GM18526 (cell line): ENCODE measurements at regions not wholly inside any gene's neighbourhood (a gene's known extent, or its start where the extent isn't known, plus 50 kb on each side); places are given as distances from the start of the nearest gene placed in this dataset.

ENCODE experiments used
- POLR2A ChIP-seq: IDR thresholded peaks from 3 replicates; pipeline ENCODE4 v1.6.1; 2011; ENCODE audit not compliant: insufficient read length; ENCODE audit errors: extremely low read depth

DNA sequence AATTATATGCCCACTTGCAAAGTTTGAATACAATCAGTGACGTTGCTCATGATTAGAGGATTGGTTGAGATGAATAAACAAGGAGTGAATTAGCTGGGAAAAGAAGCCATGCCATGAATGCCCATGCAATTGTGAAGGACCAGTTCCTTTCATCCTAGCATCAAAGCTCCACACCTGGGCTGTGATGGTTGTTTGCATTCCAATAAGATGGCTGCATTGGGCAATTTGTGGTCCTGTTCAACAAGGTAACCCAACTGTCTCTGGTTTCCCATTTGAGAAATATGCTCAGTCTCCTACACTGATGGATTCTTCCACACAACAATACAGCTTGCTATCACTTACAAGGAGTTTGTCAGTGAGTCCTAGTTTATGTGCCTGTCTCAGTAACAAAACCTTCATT, 550.2 kb downstream of the STK39 start:
- no peak for TF ChIP-seq POLR2A

DNA sequence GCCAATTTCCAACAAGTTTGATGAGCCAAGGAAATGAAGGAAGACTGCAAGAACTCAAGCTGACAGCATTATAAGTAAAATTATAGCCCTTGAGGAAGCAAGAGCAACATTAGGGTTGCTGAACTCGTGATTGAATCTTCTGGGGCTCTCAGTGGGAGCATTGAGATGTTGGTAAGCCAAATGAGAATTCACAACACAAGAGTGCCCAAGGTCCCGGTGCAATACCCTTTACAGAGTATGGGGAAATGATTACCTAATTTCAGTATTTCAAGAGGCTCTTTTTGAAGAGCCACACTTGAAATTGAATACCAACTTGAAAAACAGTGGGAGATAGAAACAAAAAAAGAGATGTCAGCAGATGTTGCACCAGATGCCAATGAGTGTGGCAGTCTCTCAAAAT, 554.5 kb downstream of the STK39 start:
- TF ChIP-seq POLR2A: no peak

DNA sequence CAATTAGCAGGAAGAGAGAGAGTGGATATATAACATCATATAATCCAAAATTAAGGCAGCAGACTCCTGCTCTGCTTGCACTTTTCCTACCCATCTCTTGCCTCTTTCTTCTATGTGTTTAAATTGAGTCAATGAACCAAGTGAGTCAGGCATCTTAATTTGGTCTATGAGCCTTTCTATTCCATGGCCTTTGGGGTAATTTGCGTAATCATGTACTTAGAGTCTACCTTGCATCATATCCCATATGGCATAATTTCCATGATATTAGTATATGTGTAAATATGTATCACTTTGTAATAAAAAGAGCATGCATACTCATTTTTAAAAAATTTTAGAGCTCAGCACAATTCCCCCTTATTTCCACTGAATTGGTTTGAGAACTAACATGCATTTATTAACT, 555.2 kb downstream of the STK39 start:
- TF ChIP-seq POLR2A: no peak

DNA sequence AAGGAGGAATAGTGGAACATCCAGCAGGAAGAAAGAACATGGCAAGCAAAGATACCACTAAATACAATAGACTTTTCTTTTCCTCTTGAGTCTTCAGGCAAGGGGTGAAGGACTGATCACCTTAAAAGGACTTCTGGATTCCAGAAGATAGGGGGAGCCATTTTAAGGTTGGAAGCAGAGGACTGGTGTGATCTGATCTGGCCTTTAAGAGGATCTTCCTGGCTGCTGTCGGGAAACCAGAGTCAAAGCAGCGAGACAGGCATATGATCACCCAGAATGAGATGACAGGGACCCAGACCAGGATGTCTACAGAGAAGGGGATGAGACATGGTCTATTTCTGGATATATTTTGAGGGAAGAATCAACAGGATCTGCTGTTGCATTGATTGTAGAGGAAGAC, 558.0 kb downstream of the STK39 start:
- TF ChIP-seq POLR2A: no peak

DNA sequence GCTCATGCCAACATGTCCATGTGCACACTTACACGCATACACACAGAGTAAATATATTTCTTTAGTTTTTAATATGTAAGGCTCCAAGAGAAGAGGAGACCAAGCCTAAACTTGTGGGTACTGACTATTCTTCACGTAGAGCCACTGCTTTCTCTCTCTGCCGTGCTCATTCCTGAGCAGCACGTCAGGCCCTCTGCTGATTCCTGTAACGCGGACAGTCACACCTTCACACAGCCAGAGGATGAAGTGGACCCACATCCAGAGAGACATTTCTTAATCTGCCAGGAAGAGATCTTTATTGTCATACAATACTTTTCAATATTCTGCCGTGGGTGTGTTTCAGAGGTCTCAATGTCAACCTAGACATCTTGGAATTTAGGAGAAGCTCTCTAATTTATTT, 560.7 kb downstream of the STK39 start:
- no peak for TF ChIP-seq POLR2A

DNA sequence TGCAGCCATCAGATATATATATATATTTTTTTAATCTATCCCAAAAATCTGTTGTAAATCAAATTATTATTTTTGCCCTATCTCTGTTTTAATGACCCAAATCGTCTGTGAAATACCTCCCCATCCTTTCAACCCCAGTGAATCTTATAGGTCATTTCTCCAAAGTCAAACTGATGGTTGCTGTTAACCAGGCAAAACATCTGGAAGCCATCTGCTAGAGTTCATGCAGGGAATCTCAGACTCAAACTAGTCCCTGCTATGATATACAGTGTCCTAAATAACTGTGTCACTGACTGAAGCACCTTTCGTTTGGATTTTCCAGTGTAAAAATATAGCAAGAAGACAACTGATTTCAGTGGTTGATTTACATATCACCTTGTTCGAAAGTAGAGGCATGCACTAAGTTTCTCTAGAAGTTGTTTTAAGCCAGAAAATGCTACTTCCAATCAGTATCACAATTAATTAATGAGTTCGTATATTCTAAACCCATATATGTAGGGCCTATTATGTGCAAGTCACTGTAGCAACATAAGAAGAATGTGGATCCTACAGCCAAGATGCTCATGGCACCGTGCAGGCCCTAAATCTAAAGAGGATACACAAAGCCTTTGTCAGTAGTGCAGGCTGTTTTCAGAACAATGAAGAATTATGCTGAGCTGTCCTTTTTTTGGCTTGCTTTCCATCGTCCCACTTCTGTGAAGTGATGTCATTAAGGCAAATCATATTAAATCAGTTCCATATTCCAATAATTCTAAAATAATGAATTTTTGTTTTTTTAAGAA, 566.0 kb downstream of the STK39 start:
- no peak for TF ChIP-seq POLR2A

DNA sequence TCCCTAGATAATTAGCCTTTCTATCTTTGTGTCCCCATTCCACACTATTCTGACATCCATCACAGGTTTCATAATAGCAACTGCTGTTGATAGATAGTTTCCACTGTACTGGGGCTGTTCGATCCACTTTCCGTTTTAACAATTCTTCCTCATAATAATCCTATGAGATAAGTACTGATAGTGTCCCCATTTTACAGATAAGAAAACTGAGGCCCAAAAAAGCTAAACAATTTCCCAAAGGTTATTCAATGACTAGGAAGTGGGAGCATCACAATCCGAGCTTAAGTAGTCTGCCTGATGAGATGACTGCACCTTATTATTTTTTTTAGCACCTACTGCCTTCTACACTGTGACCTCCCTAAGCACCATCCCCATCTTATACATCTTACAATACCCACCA, 569.2 kb downstream of the STK39 start:
- no peak for TF ChIP-seq POLR2A

DNA sequence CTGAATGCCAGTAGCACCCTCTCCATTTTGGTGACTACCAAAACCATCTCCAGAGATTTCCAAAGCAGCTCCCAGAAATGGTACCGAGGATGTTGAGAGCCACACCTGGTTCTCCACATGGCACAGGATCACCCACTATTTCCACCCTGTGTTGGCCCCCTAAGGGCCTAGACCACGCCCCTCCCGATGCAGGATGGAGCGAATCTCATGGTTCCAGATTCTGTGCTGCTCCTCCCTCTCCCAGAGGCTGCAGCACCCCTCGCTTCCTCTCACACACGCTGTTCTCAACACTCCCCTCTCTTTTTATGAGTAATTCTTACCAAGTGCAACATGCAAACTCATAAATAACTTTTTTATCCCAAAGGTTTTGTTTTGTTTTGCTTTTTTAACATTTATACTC, 571.5 kb downstream of the STK39 start:
- no peak for TF ChIP-seq POLR2A

DNA sequence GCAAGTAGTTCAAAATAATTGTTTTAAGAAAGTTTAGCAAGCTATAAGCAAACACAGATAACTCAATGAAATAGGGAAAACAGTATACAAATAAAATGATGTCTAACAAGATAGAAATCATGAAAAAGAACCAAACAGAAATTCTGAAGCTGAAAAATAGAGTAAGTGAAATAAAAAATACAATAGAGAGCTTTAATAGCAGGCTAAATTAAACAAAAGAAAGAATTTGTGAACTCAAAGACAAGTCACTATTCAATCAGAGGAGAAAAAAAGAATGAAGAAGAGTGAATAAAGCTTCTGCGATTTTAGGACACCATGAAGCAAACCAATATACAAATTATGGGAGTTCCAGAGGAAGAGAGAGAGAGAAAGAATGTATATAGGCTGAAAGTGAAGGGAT, 576.8 kb downstream of the STK39 start:
- TF ChIP-seq POLR2A: no peak

DNA sequence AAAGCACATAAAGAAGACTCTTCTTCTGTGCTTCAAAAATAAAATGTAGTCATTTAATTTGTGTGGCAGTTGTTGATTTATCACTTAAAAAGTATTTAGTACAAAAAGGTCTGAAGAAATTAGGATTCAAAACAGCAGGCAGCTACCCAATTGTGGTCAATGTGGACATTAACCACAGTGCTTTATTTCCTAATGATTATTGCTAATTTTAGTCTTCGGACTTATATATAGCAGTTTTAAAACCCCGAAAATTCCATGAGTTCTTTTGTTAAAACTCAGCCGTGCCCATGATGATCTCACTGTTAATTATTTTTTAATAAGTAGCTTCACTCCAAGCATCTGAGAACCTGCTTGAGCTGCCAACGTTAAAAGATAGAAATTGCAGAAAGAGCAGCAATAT, 594.3 kb downstream of the STK39 start:
- no peak for TF ChIP-seq POLR2A

DNA sequence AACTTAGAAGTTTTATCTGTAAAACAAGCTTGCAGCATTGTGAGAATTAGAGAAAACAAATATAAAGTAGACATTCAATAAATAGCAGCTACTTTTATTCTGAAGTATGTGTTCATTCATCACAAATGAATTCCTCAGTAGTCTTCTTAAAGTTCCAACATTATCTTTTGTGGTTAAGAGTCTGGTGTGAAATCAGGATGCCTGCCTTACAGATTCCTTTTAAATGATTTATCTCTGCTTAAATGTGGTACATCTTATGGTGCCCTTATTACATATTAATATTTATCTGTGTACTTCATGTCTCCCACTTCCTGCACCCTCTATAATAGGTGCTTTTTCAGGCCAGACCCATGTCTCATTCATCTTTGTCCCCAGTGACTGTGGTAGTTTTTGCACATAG, 595.0 kb downstream of the STK39 start:
- no peak for TF ChIP-seq POLR2A

DNA sequence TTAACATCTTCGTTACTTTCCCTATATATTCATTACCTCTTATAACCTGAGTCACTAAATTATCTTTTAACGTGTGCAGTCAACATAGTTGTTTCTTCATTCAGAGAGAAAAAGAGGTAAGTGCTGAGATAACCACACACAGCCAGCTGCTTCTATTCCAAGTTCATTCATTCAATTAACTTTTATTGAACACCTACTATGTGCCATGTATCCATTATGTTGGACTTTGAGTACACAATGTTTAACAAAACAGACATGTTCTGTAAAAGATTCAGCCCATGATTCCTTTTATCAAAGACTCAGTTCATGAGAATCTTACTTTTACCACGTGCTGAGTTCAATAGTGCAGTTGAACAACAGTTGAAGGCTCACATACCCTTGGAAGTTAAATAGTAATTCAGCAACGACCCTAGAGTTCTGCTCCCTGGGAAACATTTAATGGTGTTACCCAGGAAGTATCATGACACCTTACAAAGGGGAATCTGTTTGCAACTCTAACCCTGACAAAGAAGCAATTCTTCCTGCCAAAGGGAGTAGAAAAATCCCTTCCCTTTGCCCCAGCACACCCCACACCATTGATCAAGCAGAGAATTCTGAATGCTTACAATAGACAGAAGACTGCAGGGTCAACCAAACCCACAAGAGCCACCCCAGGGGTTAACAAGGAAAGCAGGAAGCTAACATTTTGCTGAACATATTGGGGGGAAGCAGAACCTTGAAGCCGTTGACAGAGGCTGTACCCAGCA, 595.8 kb downstream of the STK39 start:
- no peak for TF ChIP-seq POLR2A

DNA sequence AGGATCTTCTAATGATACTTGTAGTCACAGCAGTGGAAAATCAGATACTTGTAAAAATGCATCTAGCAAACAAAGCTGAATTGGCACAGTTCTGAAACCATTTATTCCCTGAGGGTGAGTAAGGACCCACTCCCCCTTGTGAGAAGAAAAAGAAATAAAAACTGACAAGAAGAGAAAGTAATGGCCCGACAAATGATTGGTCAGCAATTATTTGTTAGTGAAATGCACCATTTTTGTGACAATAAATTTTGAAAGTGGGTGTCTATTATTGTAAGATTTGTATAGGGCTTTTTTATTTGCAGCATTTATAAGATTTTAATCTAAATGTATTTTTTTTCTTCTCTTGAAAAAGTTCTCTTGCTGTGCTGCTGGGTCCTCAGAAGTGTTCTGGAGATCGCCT, 600.8 kb downstream of the STK39 start:
- TF ChIP-seq POLR2A: no peak

DNA sequence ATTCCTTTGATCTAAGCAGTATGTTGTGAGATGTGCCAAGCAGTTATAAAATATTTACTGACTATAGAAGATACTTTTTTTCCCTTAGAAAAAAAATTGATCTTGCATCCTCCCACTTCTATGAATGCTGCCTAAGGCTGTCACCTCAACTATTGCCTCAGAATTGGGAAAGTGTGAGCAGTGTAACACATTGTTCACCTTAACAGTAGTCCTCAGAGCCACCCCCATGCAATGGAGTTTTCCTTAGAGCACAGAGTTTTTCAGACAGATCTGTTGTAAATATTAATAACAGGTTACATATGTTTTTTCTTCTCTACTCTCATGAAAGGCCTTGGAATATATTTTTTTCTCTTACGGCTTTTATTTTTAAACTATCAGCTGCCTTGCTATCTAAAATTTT, 607.3 kb downstream of the STK39 start:
- no peak for TF ChIP-seq POLR2A

DNA sequence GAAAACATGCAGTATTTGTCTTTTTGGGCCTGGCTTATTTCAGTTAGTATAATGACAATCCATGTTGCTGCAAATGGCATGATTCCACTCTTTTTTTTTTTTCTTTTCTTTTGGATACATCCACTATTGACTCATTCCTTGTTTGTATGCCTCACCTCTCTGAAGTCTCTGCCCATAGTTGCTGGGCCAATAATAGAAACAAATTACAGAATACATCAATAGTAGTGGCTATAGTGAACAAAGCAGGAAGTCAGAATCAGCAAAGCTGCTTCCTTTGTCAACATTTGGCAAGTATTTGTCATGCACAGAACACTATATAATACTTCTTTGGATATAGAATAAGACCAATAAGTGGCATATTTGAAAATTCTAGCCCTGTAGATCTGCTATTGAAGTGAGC, 609.7 kb downstream of the STK39 start:
- TF ChIP-seq POLR2A: no peak

DNA sequence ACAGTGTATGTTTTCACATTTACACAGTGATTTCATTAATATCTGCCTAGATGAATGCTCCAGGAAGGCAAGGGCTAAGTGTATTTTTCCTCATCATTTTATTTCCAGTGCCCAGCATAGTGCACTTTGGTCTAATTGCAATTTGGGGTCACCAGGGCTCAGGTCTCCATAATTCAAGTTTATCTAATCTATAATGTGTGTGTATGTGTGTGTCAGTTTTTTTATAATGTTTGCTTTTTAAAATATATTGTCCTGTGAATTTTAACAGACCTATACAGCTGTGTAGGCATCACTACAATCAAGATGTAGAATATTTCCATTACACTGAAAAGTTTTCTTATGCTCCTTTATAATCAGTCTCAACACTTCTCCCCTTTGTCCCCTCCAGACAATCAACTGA, 620.4 kb downstream of the STK39 start:
- TF ChIP-seq POLR2A: no peak

DNA sequence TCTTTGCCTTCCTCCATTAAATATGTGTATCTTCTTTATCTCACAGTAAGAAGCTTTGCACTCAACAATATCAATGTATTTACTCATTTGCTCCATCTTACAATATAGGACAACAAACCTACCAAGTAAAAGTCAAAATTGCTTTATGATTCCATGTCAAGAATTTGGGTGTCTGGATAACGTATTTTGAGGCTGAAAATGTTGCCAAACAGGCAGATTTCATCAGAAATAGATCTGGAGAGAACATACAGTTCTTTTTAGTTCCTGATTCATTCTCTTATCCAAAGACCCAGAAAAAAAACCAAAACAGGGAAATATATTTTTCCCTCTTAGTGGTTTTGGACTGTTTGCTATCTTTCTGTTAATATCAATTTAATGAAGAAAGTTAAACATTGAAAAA, 621.1 kb downstream of the STK39 start:
- no peak for TF ChIP-seq POLR2A
